ENCODE measurements at regions not wholly inside any gene's neighbourhood (a gene's known extent, or its start where the extent isn't known, plus 50 kb on each side); places are given as distances from the start of the nearest gene placed in this dataset.

GRCh38 chr5:34487956-34488355 lies 168.2 kb upstream of the RAI14 start:
- no peak for DNase-seq

GRCh38 chr5:34488984-34489383 lies 167.1 kb upstream of the RAI14 start:
- no peak for DNase-seq

GRCh38 chr5:34490506-34491250 lies 165.4 kb upstream of the RAI14 start:
- DNase-seq, result no peak

- DNase-seq, result no peak
These were observed 164.9 kb upstream of the RAI14 start for GRCh38 chr5:34491251-34491620.

GRCh38 chr5:34494111-34494755 lies 161.9 kb upstream of the RAI14 start:
- no peak for DNase-seq

- DNase-seq, result no peak
These were observed 160.9 kb upstream of the RAI14 start for GRCh38 chr5:34495178-34495577.

- no peak for DNase-seq
These were observed 159.9 kb upstream of the RAI14 start for GRCh38 chr5:34496260-34496691.

GRCh38 chr5:34496701-34497469 lies 159.2 kb upstream of the RAI14 start:
- DNase-seq, result no peak

GRCh38 chr5:34497470-34497808 lies 158.7 kb upstream of the RAI14 start:
- no peak for DNase-seq

- no peak for DNase-seq
These were observed 157.6 kb upstream of the RAI14 start for GRCh38 chr5:34498572-34498971.

- no peak for DNase-seq
These were observed 157.0 kb upstream of the RAI14 start for GRCh38 chr5:34499001-34499734.

GRCh38 chr5:34500236-34500847 lies 155.8 kb upstream of the RAI14 start:
- DNase-seq, result no peak

- no peak for DNase-seq
These were observed 155.1 kb upstream of the RAI14 start for GRCh38 chr5:34501016-34501415.

- no peak for DNase-seq
These were observed 154.3 kb upstream of the RAI14 start for GRCh38 chr5:34501840-34502239.

GRCh38 chr5:34502581-34502980 lies 153.5 kb upstream of the RAI14 start:
- DNase-seq, result no peak

- no peak for DNase-seq
These were observed 152.5 kb upstream of the RAI14 start for GRCh38 chr5:34503379-34504253.

GRCh38 chr5:34504967-34505366 lies 151.2 kb upstream of the RAI14 start:
- DNase-seq, result no peak

GRCh38 chr5:34505731-34506130 lies 150.4 kb upstream of the RAI14 start:
- DNase-seq, result no peak

- DNase-seq, result no peak
These were observed 148.2 kb upstream of the RAI14 start for GRCh38 chr5:34507933-34508332.

- no peak for DNase-seq
These were observed 146.7 kb upstream of the RAI14 start for GRCh38 chr5:34509392-34509791.

GRCh38 chr5:34510002-34510401 lies 146.1 kb upstream of the RAI14 start:
- no peak for DNase-seq

- no peak for DNase-seq
These were observed 145.1 kb upstream of the RAI14 start for GRCh38 chr5:34511063-34511462.
